ENCODE measurements at regions not wholly inside any gene's neighbourhood (a gene's known extent, or its start where the extent isn't known, plus 50 kb on each side); places are given as distances from the start of the nearest gene placed in this dataset.

DNA sequence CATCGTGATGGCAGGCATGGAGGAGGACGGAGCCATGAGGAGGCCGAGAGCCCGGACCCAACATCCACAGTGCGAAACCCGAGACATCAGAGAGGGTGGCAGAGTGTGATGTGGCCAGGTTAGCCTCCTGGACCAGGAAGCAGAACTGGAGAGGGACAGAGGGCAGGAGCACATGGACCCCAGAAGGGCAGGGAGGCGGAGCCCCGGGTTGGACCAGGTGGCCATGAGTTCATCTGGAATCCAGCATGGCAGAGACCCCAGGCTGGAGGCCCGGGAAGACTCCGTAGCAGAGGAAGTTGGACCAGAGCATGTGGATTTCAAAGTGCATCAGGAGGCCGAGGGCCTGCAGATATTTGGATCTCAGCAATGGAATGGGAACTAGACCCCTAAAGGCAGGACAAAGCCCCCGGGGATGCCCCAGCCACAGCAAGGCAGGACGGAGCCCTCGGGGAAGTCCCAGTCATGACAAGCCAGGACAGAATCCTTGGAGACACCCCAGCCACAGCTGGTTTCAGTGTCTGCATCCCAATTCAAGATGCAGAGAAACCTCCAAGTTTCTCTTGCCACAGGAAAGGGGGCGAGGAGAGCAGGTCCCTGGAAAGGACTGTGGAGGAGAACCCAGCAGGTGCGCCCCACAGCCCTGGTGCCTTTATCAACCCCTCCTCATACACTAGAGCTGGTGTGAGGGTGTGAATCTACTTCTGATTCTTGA lies 1393.4 kb downstream of the BRD1 start:
- TF ChIP-seq CTCF (IDR thresholded peaks at IDR 0.05) (no peak), POLR2A (IDR thresholded peaks at IDR 0.05) (no peak), EP300 (IDR thresholded peaks at IDR 0.05) (no peak)
